Panc1 (cell line): ENCODE measurements at regions not wholly inside any gene's neighbourhood (a gene's known extent, or its start where the extent isn't known, plus 50 kb on each side); places are given as distances from the start of the nearest gene placed in this dataset.

ENCODE experiments used
- ATAC-seq: fragments of 200-7000 bp; cut with Tn5 transposase; 2 replicates; pipeline ENCODE4 v1.9.1; 2020; ENCODE audit warnings: mild to moderate bottlenecking, moderate library complexity
- BruUV-seq: library from RNA; stranded (reverse); fragments of 400-500 nt; replicated peaks from 2 replicates; lab custom pipeline; 2021; lab: Mats Ljungman, UMichigan
- CTCF ChIA-PET: fragments of 300-600 bp; sonication (Branson Sonifier 250); formaldehyde crosslinking; loops from one replicate; lab custom pipeline; 2022; ENCODE audit warnings: antibody characterized with exemption; lab: Charles Lee
- POLR2A ChIA-PET: fragments of 300-600 bp; sonication (Branson Sonifier 250); formaldehyde crosslinking; loops from one replicate; lab custom pipeline; 2022; ENCODE audit warnings: antibody characterized with exemption; lab: Charles Lee
- DNase-seq: peaks from one replicate; pipeline ENCODE4 v3.0.0-alpha.2; 2010; ENCODE audit warnings: low read depth, low spot score
- H3K27ac ChIP-seq: 2 replicates; pipeline ENCODE4 v1.5.1; 2011; ENCODE audit warnings: mild to moderate bottlenecking, low read length, inconsistent platforms
- H3K27me3 ChIP-seq: fragments of 200-500 bp; sonication (Bioruptor generic); 2 replicates; pipeline ENCODE4 v1.6.0; 2014; ENCODE audit warnings: low read length, inconsistent platforms; ENCODE audit not compliant: control insufficient read depth, insufficient read depth
- H3K36me3 ChIP-seq: fragments of 200-500 bp; sonication (Bioruptor generic); 2 replicates; pipeline ENCODE4 v1.5.1; 2014; ENCODE audit warnings: inconsistent platforms, mild to moderate bottlenecking, low read length, moderate library complexity; ENCODE audit not compliant: control insufficient read depth, insufficient read depth
- H3K4me1 ChIP-seq: 2 replicates; pipeline ENCODE4 v1.5.1; 2011; ENCODE audit warnings: inconsistent platforms, mild to moderate bottlenecking, low read length, moderate library complexity; ENCODE audit not compliant: control insufficient read depth, insufficient read depth
- H3K4me3 ChIP-seq, 2 experiments: 2 replicates each; pipeline ENCODE4 v1.5.1; 2011 to 2012; ENCODE audit warnings: low read depth in 2 of 2, low read length in 2 of 2, mild to moderate bottlenecking in 2 of 2, inconsistent platforms in 1 of 2, moderate library complexity in 1 of 2
- H3K9me3 ChIP-seq: fragments of 200-500 bp; sonication (Bioruptor generic); 2 replicates; pipeline ENCODE4 v1.5.1; 2014; ENCODE audit warnings: low read depth, mild to moderate bottlenecking, inconsistent platforms, low read length, moderate library complexity; ENCODE audit not compliant: control insufficient read depth, insufficient read depth
- POLR2AphosphoS5 ChIP-seq: IDR thresholded peaks from 2 replicates; pipeline ENCODE4 v1.6.1; 2012; ENCODE audit warnings: mild to moderate bottlenecking, low read depth, low read length, moderate library complexity
- REST ChIP-seq, 2 experiments: IDR thresholded peaks; 2 replicates each; pipeline ENCODE4 v1.6.1; 2011 to 2012; ENCODE audit warnings: low read depth in 2 of 2, control low read depth in 1 of 2, low read length in 1 of 2, mild to moderate bottlenecking in 1 of 2, moderate library complexity in 1 of 2; ENCODE audit not compliant: insufficient read depth in 1 of 2
- SIN3A ChIP-seq: IDR thresholded peaks from 2 replicates; pipeline ENCODE4 v1.6.1; 2012; ENCODE audit warnings: low read depth, mild to moderate bottlenecking, low read length, moderate library complexity, borderline replicate concordance; ENCODE audit not compliant: insufficient read depth
- TCF7L2 ChIP-seq: IDR thresholded peaks from 2 replicates; pipeline ENCODE4 v1.6.1; 2011; ENCODE audit warnings: mild to moderate bottlenecking, low read depth, low read length, inconsistent platforms
- in situ Hi-C: cut with HindIII; loops from 2 replicates; pipeline ENCODE4 v1.10.0; 2016; ENCODE audit warnings: low sequenced_read_pairs, low pct_unique_long_range_greater_than_20kb
- intact Hi-C: fragments of 100-400 bp; cut with micrococcal nuclease; formaldehyde crosslinking; loops from one replicate; pipeline ENCODE4 v1.10.0; 2022; ENCODE audit not compliant: unreplicated experiment
- TF ChIP-seq, protein P1 (sequence below): fragments of 450-650 bp; IDR thresholded peaks from 2 replicates; pipeline ENCODE4 v1.5.1; 2017; ENCODE audit warnings: mild to moderate bottlenecking

DNA sequence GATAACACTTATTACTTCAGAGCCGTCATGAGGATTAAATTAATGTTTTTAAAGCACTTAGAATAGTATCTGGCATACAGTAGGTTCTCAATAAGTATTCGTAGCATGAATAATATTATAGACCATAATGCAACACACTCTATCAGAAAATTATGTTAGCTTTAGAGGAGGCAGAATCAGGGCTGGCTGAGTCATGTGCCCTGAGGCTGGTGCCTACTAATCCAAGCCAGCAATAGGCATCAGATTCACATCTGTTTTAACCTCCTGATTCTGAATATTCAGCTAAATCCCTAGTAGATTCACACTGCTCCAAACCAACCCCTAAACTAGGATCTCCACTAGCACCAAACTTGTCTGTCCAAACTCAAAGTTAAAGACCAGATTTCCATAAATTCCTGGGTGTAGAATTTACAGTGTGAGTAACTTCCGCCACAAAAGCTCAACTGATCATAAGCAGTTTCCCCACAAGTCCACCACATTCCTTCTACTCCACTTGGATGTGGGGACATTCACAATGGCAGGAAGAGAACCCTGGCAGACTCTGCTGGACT is 170.0 kb upstream of the DAPK1 start:
- DNase-seq: no peak
- Histone ChIP-seq H3K4me3 (no peak overlapping the region), H3K36me3 (no peaks in the 10 kb centered on the region), H3K9me3 (no peaks in the 10 kb centered on the region), H3K27me3 (no peaks in the 10 kb centered on the region), H3K27ac (no peak overlapping the region), H3K4me1 (no peaks in the 10 kb centered on the region)
- in situ Hi-C loops (no loop called here), intact Hi-C loops (loop anchor here (5.0 to 10.0 kb wide), 2 partner anchors 383 to 915 kb away; partner anchors contain the start of gene GAS1)
- no peak for TF ChIP-seq REST (IDR thresholded peaks at IDR 0.05; ENCODE audit: insufficient read depth in 1 of 2, low read depth in 2 of 2, low read length in 1 of 2)
- TF ChIP-seq, protein P1, sequence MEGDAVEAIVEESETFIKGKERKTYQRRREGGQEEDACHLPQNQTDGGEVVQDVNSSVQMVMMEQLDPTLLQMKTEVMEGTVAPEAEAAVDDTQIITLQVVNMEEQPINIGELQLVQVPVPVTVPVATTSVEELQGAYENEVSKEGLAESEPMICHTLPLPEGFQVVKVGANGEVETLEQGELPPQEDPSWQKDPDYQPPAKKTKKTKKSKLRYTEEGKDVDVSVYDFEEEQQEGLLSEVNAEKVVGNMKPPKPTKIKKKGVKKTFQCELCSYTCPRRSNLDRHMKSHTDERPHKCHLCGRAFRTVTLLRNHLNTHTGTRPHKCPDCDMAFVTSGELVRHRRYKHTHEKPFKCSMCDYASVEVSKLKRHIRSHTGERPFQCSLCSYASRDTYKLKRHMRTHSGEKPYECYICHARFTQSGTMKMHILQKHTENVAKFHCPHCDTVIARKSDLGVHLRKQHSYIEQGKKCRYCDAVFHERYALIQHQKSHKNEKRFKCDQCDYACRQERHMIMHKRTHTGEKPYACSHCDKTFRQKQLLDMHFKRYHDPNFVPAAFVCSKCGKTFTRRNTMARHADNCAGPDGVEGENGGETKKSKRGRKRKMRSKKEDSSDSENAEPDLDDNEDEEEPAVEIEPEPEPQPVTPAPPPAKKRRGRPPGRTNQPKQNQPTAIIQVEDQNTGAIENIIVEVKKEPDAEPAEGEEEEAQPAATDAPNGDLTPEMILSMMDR: no peak
- no peak for TF ChIP-seq POLR2AphosphoS5
- no peak for TF ChIP-seq SIN3A
- TF ChIP-seq TCF7L2: no peak
- no TSS peak for BruUV-seq
- no peak for ATAC-seq
- POLR2A ChIA-PET: no interaction called here
- CTCF ChIA-PET: no interaction called here

DNA sequence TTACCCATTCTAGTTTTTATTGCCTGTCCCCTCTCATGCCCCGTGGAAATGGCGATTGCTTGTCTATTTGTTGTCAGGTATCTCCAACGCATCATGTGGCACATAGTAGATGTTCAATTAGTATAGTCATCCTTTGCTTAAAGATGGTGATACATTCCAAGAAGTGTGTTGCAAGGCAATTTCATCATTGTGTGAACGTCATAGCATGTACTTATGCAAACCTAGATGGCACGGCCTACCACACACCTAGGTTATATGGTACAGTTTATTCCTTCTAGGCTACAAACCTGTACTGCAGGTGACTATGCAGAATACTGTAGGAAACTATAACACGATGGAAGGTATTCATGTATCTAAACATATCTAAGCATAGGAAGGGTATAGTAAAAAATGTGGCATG is 163.9 kb upstream of the DAPK1 start:
- Histone ChIP-seq H3K4me1 (no peaks in the 10 kb centered on the region), H3K4me3 (no peak overlapping the region), H3K36me3 (no peaks in the 10 kb centered on the region), H3K27me3 (no peaks in the 10 kb centered on the region; the same call in 1 of the 2 replicates), H3K9me3 (no peaks in the 10 kb centered on the region), H3K27ac (no peak overlapping the region)
- TF ChIP-seq POLR2AphosphoS5 (no peak), REST (IDR thresholded peaks at IDR 0.05; ENCODE audit: insufficient read depth in 1 of 2, low read depth in 2 of 2, low read length in 1 of 2) (no peak), TCF7L2 (no peak), SIN3A (no peak)
- TF ChIP-seq, protein P1: no peak
- no TSS peak for BruUV-seq
- DNase-seq: no peak
- in situ Hi-C loops (no loop called here), intact Hi-C loops (no loop called here)
- ATAC-seq: no peak
- POLR2A ChIA-PET: no interaction called here
- CTCF ChIA-PET: no interaction called here
